NCI-H1105 (cell line): ENCODE measurements at regions not wholly inside any gene's neighbourhood (a gene's known extent, or its start where the extent isn't known, plus 50 kb on each side); places are given as distances from the start of the nearest gene placed in this dataset.

Source experiments
- DNase-seq: peaks from one replicate; lab custom pipeline; 2025; lab: John Stamatoyannopoulos, UW

DNA sequence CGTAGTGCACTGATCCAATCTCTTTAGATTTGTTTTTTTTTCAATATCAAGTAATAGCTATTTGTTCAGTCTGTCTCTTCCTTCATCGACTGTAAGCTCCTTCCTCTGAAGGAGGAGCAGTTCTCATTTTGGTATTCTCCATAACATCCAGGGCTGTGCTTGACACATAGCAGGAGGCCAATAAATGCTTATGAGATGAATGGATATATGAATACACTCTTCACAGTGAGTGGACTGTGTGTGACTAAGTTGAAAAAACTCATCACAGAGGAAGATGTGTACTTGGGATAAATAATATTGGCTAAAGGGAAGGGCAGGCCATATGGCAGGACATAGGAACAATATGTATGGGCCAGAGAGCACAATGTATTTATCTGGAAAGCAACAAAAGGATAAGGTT is 205.3 kb upstream of the PRICKLE1 start:
- no peak for DNase-seq

DNA sequence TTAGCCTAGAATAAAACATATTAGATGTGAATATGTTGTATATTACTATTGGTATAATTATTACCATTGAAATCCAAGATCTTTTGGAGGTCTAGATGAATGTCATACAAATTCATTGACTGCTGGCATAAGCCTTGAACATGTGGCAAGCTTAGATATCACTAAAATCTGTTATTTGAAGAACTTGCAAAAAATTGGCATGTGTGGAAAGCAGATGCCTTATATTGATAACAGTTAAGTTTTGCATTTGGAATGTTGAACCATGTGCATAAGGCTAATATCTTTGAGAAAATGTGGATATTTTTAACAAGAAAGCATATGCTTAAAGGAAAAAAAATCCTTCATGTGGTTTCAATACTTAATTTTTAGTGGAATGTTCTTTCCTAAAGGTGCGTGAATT is 203.6 kb upstream of the PRICKLE1 start:
- no peak for DNase-seq

DNA sequence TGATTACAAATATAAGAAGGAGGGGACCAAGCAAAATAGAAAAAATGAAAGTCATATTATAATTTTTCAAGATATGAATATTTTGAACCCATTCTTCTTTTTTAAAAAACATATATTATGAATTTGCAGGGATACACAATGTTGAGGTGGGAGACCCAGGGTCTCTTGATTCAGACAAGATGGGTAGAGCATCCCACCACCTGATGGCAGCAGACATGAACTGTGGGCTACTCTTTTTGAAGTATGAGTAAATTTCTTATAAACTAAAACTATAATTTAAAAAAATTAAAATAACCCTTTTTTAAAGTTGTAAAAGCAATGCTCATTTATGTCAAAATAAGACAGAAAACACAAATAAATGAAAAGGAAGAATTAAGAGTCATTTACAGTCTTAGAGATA is 202.7 kb upstream of the PRICKLE1 start:
- DNase-seq, result no peak

DNA sequence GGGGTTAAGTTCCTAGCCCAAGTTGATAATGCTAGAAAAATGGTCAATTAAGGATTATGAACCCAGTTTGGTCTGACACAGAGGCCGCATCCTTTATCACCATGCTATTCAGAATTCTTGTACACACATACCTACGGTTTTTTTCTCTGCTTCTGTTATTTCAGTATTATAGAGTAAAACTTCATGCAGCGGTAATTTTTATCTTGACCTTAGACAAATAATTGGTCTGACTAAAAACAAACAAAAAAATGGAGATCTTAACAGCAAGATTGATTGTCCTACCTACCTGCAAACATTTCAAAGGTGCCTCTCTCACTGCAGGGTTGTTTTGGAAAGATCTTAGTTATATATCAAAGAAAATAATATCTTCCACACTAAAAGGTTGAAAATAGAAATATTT is 201.9 kb upstream of the PRICKLE1 start:
- no peak for DNase-seq

DNA sequence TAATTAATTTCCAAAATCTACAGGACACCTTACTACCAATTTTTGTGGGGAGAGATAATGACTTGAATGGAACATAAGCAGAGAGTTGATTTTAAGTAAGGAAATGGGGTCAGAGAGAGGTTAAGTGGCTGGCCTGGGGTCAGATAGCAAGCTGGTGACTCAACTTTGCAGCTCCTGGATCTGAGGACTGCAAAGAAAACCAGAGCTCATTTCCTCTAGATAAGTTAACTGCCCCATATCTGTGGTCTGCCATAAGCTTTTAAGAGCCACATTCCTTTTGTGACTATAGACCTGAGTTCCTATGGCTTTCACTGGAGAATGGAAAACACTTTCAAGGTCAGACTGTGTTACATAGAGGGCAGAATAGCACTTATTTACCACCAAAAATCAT is 201.2 kb upstream of the PRICKLE1 start:
- DNase-seq, result no peak

DNA sequence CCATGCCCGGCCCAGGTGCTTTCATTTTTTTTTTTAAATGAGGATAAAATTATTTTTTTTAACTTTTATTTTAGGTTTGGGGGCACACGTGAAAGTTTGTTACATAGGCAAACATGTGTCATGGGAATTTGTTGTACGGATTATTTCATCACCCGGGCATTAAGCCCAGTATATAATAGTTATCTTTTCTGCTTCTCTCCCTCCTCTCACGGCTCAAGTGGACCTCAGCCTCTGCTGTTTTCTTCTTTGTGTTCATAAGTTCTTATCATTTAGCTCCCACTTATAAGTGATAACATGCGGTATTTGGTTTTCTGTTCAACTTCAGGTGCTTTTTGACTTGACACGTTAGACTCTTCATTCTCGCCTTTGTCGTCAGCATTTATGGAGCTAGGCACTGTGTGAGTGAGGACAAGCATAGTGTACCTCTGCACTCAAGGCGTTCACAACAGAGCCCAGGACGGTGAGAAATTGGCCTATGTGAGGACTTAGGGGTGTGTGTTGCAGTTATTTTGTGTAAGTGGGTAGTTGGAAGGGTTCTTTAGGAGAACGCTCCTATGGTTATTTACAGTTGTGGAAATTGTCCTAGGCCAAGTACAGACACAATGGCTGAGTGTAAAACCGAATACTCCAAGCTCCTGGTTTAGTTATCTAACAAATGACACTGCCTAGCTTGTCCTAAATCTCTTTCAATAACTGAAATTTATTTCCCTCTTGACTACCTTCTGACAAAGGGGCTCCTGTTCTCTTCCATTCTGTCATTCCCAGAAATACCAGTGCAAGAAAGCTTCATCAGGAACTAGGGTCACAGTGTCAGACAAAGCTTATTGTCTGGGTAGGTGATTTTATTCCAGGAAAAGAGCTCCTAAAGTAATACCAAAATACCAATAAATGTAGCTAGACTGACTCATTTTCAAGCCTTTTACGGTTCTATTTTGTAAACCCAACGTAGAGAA is 200.5 kb upstream of the PRICKLE1 start:
- no peak for DNase-seq

DNA sequence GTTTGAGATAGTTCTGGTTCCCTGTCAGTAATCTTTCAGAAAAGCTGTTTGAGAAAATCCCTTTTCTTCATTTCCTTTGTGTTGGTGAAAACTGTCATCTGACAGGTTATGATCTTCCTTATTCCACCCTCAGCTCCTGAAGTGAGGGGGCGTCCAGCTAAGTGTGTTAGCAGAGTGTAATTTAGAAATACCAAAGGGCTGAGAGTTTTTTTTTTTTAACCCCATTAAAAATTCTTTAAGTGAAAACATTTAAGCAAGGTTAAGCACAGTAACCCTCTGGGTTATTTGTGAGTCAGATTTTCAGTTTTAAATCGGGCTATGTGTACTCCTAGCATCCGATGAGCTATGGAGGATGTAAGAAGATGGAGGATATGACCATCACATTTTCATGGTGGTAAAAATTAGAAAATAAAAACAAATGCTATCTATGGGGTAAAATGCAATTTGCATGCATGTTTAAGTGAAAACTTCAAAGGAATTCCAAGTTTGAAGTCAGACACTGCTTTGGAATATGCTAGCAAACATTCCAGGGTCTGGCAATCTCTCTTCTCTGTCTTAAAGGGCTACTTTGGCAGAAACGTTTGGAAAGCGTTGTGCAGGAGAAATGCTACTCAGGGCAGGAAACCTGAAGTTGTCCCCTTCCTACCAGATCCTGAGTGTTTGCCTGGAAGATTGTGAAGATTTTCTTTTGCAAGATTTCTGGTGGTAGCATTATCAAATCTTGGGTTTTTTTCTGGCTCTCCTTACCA is 197.0 kb upstream of the PRICKLE1 start:
- no peak for DNase-seq

DNA sequence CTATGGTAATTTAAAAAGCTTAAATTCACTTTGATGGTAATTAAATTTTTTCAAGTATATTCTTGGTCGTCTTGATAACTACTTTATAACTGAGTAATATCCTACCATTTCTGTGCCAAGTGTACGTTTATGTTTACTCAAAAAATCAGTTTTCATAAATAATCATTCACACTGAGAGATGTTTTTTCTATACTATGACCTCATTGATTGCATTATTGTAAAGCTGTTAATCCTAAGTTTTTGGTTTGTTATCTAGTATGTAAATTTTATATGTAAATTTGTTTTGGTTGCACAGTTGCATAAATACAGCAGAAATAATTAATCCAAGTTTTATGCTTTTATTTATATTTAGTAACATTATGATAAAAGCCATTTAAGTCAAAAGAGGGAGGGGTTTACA is 196.4 kb upstream of the PRICKLE1 start:
- DNase-seq, result no peak

DNA sequence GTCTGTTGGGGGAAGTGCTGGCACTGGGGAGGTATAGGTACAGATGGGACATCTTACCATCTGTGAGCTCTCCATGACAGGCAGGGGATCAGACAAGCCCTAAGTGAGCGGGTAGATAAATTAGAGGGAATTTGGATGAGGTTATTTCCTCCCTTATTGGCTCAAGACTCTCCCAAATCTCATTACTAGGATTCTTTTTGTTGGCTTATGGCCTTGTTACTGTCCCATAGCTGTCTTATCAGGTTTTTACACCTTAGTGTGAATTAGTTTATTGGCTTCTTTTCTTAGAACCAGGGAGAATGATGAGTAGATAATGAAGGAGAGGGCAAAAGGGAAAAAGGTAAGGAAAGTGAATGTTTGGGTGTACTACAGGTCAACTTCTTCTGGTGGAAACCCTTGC is 191.1 kb upstream of the PRICKLE1 start:
- no peak for DNase-seq

DNA sequence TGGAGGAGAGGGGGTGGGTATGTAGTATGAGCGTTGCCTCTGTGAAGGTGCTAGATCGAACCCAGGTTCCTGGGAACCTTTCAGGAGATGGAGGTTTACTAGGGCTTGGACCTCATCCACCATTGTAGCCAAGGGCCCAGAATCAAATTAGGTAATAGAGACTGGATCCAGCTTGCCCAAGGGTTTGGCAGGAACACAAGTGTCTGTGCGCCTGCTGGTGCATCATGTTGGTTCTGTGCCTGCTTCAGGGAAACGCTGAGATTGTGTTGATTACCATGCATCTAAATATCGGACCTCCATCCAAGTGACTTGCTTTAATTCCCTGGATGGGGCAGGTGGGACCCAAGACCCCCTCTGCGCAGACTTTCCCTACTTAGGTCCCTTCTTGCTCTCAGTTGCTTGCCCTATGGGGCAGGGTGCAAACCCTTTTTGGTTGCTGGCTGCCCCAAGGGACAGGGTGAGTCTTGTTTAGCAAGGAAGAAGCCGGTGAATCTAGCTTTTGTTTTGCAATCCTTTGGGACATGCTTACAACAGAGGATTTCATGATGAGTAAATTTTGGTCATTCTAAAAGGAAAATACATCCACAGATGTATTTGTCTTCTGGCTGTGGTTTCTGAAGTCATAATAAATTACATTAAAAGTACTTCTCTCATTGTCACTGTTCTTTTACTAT is 189.8 kb upstream of the PRICKLE1 start:
- DNase-seq, result no peak

DNA sequence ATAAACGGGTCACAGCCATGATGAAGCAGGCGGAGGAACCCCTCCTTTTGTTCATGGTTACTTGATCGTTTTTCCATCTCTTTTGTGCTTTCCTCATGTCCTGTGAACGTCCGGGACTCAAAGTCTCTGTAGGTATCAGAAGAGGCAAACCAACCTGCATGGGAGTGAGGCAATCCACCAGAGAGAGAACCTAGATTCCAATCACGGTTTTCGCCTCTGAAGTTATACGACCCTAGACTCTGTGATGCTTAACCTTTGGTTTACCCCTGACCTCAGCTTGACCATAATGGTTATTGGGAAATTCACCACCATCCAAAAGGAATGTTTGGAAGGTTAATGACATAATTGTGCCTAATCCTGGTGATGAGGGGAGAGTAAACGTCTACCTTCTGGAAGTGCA is 186.8 kb upstream of the PRICKLE1 start:
- no peak for DNase-seq

DNA sequence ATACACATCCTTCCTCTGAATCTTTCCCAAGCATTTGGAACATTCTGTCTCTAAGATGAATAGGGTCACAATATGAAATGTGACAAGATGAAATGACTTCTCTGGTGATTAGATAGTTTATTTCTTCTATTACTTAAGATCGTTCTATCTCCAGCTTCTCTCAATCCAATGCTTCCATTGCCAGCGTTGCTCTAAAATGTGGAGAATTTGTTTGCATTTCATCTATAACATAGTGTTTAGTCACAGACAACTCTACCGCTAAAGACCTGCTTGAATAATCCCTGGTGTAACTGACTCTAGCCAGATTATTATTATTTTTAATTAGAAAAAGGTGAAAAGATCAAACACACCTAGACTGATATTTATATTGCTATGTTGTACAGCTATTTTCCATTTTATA is 184.7 kb upstream of the PRICKLE1 start:
- no peak for DNase-seq

DNA sequence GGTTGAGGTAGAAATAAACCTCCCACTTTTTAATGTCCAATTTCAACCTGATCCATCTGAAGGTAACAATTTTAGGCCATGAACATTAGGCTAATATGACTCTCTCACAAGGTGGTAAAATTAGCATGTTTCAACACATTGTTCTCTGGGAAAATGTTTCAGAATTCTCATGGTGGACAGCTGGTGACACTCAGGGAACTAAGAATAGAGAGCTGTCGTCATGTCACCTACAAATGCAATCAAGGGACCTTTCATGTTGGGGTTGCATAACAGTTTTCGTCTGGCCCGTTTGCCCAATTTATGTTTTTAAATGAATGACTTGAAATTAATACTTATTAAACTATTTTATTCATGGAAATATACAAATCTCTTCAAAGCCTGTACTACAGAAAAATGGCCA is 180.7 kb upstream of the PRICKLE1 start:
- no peak for DNase-seq

DNA sequence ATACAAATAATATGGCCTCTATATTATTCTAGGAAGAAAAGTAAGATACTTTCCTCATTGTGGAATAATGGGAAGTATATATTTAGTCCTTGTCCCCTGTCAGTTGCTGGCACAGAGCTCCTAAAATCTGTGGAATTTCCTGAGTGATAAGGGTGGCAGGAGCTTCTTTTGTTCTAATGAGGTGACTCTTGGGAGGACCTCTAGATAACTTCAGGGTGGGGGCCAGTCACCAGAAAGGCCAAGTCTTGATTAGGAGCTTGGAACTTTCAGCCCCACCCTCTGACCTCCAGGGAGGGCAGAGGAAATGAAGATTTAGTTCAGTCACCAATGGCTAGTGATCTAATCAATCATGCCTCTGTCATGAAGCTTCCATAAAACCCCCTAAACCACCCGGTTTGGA is 179.9 kb upstream of the PRICKLE1 start:
- no peak for DNase-seq

DNA sequence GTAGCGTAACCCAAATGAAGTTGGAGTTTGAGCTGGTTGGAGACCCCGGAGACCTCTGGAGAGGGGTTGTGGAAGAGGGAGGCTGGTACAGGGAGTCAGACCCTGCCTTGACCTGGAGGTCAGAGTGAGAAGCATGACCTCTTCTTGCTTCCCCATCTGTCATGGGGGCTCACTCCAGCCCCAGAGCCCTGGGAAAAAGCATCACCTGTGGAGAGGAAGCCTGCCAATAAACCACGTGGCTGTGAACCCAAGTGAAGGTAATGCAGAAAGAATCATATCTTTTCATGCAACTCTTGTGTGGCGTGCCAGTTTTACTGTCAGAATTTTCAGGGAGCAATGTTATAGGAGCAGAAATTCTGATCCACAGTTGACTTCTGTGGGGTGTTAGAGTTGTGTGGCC is 178.5 kb upstream of the PRICKLE1 start:
- no peak for DNase-seq

DNA sequence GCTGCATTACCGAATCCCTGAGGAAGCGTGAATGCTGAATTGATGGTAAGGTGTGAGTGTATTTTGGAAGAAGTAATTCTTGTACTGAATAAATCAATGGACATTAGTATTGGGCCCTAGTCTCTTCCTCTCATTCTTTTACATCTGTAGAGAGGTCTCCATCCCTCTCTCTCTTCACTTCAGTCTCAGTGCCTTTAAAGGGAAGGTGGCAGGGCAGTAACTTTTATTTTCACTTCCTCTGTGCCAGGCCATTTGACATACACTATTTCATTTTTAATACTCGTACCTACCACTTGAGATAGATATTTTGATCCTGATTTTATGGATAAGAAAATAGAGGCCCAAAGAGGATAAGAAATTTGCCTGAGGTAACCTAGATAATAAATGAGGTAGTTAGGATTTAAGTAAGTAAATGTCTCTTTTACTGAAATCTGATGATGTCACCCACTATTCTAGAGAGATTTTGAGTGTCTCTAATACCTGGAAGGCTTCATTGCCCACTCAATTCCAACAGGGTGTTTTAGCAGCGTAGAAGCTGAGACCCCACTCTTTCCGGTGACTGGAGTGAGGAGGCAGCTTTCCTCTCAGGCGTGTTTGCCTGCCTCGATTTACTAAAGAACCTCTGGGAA is 177.9 kb upstream of the PRICKLE1 start:
- no peak for DNase-seq

DNA sequence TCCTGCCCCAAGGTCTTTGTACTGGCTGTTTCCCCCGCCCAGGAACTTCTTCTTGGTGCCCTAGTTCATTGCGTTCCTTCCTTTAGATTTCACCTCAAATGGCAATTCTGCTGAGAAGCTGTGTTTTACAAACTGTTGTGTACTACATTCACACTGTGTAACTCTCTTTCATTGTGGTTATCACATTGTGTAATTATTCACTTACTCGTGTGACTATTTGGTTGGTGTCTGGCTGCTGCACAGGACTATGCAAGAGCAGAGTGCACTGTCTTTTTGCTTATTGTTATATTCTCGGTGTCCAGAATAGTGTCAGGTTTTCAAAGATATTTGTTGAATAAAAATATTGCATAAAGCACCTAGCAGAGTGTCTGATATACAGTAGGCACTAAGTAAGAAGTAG is 177.2 kb upstream of the PRICKLE1 start:
- DNase-seq, result no peak

DNA sequence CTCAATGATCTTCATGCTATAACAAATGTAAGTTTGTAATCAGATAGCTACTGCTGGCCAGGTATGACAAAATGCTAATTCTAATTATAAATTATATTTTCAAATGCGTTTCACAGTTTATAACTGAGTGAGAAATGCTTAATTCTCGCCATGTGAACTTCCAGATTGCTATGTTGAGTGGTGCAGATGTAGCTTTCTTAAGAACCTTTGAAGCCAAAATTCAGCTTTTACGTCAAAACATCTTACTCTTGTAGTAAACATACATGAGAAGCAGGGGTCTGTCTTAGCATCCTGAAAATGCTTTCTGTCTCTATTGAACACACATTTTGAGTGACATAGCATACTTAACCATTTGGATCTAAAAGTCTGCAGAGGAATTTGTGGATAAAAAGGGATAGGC is 176.5 kb upstream of the PRICKLE1 start:
- no peak for DNase-seq

DNA sequence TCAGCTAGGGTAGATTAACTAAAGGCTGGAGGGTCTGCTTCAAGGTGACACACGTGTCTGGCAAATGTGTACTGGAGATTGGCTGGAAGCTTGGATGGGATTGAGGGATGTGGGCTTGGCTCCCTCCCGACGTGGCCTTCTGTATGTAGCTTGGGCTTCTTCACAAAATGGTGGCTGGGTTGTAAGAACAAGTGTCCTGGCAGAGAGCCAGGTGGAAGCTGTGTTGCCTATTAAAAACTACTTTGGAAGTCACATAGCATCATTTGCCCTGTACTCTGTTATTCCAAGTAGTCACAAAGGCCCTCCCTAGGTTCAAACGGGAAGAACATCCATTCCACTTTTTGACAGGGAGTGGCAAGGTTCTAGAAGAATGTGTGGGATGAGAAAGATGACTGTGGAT is 174.1 kb upstream of the PRICKLE1 start:
- DNase-seq, result no peak

DNA sequence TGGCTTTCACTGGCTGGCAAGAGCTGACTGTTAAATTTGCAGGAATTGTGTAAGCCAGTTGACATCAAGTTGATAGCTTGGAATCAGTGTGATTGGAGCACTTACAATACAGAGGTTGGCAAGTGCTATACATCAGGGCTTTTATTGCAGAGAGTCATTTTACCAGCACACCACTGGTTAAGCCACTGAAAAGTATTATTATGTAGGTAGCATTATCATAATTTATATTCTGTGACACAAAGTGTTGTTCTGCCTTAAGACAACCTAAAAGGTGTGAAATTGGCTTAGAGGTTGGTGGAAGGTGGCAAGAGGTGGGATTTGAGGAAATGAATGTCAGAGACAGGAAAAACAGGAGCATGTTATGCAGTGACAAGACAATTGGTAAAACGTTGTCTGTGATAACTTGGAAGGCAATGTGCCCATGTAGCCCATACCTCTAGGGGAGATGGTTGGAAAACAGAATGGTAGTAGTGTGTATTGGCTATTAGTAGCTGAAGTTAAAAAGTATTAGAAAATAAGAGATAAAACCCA is 172.9 kb upstream of the PRICKLE1 start:
- DNase-seq, result no peak

DNA sequence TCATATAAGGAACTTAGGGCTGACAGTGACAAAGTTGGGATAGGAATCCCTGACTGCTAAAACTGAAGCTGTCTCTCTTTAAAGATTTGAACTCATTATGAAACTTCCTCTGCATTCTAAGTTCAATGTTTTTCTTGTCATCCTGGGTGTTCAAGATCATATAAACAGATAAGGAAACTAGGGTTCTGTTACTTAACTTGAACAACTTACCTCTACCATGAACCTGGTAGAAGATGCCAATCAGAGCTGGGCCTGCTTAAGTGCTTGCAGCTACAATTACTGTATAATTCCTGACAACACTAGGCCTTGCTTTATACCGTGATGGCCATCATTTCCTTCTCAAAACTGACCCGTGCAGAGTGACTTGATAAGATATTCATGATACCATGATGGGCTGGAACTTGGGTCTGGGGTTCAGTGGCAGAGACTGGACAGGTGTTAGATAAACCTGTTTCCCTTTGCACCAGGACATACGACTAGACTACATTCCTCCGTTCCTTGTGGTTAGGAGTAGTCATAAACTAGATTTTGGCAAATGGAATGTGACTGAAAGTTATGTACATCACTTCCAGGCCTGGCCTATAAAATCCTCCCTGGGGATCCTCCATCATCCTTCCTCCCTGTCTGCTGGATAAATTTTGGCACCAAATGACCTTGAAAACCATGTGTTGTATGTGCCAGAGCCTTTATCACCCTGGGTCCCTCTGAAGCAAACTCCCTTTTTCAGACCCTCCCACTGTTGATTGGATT is 172.2 kb upstream of the PRICKLE1 start:
- DNase-seq, result no peak
